Activated CD4-positive, alpha-beta T cell treated with anti-CD3 and anti-CD28 coated beads for 1 hour (primary cell): ENCODE measurements at regions not wholly inside any gene's neighbourhood (a gene's known extent, or its start where the extent isn't known, plus 50 kb on each side); places are given as distances from the start of the nearest gene placed in this dataset.
"Not testable (repeated sequence)": the region's sequence is repeated elsewhere in the genome, so short reads cannot be mapped to it uniquely, and the experiment has no call there.

Experiments
- DNase-seq: peaks from one replicate; pipeline ENCODE4 v3.0.0-alpha.2; 2020

- DNase-seq, result no peak
Observed at GRCh38 chr6:147674099-147674498, 165.6 kb downstream of the SAMD5 start.

DNA sequence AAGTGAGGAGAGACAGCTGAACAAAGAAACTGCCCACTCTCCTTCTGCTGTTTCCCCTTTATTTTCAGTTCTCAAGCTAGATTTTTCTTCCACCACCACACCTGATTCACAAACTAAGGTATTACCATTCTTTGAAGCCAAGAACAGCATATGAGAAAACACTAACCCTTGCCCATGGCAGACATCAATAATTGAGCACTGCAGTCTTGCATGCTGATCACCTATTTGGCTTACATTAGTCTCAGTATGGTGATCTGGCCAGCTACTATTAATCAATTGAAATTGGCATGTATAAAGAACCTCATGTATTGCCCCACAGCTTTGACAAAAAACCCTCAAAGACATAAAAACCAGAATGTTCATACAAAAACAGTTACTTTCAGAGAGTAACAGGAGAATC, 166.3 kb downstream of the SAMD5 start:
- no peak for DNase-seq

DNA sequence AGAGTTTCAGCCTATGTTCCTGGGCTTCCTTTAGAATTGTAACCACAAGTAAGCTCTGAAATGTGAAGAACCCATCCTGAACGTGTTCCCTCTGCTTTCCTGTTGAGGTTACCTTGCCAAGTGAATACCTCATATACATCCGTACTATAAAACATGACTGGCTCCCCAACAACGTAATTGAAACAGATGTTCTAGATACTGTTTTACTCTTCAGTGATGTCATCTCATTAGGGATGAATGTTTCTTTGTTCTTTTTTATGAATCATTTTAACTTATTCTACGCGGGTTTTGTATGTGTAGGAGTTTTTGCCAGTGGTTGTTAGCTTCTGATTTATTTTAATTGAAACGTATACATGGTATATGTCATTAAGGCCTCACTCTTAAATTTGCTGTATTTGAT, 166.8 kb downstream of the SAMD5 start:
- no peak for DNase-seq

DNA sequence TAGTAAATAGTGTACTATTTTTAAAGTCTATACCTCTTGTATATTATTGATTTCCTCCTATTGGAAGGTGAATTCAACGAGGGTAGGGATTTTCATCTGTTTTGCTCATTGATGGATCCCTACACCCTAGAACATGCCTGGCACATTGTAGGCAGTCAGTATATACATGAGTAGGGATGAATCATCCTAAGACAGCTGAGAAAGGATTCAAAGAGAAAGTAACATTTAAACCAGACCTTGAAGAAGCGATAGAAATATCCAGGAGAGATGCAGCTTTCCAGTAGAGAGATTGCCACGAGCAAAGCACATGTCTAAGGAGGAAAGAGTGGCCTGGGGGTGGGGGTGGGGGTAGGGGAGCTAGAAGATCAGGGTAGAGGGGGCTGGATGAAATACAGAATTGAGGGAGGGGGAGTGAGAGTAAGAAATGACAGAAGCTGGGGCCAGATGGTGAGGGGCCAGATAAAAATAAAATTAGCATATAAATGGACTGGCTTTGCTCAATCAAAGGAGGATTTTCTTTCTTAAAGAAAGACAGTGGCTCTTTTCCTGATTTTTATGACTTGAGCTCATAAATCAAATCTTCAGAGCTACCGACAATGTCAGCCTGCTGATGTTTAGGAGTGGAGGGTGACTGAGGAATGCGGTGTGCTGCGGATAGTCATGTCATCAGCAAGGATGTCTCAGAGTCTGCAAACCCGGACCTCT, 168.2 kb downstream of the SAMD5 start:
- no peak for DNase-seq

DNA sequence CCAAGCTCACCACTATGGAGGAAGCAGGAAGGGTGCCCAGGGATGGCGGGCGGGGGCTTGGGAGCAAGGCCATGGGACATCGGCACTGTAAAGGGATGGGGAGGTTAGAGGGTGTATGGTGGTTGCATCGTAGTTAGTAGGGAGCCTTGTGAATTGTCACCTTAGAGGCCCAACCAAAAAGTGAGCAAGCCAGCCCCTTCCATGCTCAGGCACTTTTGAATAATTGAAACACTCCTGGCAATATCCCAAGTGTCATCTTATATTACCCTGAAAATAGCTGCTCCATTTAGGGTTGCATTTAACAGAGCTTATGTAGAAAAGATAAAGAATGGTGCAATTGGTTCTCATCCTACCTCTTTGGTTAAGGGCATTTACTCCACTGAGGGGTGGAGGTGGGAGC, 169.2 kb downstream of the SAMD5 start:
- DNase-seq, result no peak

GRCh38 chr6:147678253-147678652, 169.8 kb downstream of the SAMD5 start:
- no peak for DNase-seq

DNA sequence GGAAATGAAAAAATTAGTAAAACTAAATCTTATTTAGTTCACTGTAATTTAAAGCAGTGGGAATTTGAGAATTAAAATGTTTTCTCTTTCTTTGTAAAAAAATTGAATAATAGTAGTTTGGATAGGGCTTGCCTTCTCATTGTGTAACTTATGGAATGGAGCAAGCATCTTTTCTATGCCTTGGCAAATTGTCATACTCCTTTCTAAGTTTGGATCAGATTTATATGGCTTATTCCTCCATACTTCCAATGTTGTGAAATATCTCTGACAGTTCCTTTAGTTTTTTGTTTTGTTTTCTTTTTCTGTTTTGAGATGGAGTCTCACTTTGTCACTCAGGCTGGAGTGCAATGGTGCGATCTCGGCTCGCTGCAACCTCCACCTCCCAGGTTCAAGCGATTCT, 176.4 kb downstream of the SAMD5 start:
- DNase-seq, result no peak

GRCh38 chr6:147689398-147689797, 180.9 kb downstream of the SAMD5 start:
- no peak for DNase-seq

DNA sequence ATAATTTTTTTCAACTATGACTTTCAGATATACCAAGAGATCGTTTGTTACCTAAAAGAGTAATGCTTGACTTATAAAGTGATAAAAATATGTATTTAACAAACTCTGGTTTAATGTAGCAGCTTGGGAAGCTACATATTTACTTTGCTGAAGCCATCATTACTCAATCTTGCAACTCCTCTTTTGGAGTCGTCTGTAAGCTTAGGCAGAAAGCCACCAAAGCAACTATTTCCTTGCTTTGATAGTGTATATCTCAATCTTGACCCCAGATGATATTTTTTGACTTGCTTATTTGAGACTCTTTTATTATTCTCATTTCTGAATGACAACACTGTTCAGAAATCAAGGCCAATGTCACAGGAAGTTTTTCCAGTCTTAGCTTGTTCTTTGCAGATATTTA, 183.0 kb downstream of the SAMD5 start:
- DNase-seq, result no peak

DNA sequence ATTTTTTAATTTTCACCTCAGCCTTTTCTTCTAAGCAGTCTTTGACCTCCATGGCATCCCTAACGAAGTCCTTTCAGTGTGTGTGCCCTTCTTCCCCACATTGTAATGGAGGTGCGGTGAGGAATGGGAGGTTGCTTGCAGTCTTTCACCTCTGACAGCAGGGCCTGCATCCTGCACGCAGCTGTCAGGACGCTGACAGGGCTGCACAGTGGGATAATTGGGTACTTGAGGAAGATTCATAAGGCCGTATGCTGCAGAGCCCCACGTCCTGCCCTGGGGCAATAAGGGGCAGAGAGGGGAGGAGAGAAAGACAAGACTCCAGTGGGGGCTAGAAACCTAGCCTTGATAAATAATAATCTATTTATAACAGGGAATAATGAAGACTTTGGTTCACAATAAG, 184.7 kb downstream of the SAMD5 start:
- DNase-seq, result no peak

DNA sequence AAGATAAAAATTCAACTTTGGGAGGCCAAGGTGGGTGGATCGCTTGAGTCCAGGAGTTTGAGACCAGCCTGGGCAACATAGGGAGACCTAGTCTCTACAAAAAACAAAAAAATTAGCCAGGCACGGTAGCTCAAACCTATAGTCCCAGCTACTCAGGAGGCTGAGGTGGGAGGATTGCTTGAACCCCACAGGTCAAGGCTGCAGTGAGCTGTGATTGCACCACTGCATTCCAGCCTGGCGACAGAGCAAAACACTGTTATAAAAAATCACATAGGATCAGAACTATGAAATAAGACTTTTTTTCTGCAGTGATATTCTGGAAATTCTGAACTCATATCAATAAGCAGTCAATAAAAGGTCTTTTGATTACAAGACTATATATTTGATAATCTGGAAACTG, 186.1 kb downstream of the SAMD5 start:
- DNase-seq, result not testable (repeated sequence)

DNA sequence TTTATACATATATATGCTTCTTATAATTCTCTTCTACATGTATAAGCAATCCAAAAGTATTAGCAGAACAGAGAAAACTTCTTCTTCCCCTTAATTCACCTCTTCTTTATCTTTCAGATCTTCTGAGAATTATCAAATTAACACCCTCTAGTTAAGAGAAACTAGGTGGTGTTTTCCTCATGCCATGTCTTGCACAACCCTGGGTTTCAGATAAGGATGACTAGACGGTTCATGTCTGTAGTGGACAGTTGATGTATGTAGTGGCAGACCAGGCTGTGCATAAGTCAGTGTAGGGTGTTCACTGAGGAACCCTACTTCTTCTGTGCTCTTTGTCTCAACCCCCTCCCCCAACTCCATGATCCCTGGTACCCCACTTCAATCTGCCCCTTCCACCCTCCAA, 187.3 kb downstream of the SAMD5 start:
- DNase-seq, result no peak

GRCh38 chr6:147699140-147699539, 190.7 kb downstream of the SAMD5 start:
- no peak for DNase-seq

DNA sequence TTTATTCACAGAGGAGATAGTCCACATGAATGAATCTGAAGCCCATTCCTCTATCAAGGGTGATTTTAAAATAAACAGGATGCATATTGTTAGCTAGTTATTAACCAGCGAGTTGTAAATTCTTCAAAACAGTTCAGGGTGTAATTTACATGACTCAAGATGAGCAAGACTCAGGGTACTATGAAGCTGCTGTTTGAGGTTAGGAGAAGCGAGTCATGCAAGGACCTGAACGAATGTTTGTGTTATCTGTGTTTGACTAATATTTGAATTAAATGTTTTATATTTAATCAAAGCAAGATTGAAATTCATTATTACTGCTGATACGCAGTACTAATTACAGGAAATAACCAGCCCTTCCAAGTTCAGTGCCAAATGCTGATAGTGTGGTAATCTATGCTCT, 191.1 kb downstream of the SAMD5 start:
- DNase-seq, result no peak

DNA sequence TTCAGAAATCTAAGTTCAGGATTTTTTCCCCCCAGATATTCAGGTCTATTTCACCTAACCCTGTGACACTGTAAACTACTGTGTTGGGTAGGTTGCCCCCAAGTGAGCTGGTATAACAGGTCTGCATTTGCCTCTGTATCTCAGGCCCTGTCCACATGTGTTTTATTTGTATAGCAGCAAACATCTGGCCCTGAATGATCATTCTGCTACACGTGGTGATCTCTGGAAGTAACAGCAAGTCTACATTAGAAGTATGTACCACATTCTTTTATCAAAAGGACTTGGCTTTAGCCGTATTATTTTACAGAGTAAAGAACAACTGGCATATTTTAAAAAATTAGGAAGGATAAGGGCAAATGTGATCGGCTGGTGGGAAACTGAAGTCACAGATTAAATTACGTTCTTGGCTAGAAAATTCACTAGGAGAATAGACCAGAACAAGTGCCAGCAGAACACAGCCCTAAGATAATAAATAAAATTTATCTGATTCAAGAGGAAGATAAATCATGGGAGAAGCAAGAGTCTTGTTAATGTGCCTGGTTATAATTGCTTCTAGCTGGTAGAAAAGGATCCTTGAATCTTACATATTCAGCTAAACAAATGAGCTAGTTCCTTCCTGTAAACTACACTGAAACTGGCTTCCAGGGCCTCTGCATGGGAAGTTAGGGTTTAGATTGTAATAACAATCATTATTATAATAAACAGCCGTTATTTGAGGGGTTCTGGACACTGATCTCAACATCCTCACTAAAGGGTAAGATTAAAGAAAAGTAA, 192.1 kb downstream of the SAMD5 start:
- DNase-seq, result no peak

GRCh38 chr6:147704691-147705090, 196.2 kb downstream of the SAMD5 start:
- DNase-seq, result no peak

DNA sequence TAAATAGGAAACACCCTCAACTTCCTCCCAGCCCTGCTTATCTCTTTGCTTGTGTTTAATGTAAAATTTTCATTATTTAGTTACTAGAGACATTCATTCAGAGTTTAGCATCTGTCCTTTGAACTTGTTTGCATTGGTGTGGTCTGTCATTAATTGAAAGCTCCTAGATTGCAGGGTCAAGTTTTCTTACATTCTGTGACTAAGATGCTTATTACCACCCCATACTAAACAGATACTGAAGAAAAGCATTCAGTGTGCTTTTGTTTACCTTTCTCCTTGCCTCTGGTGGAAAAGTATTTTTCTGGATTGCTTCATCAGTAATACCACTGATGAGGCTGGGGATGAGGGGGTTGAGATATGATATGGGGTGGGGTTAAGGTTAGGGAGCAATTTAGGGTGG, 199.0 kb downstream of the SAMD5 start:
- no peak for DNase-seq

GRCh38 chr6:147708170-147708569, 199.7 kb downstream of the SAMD5 start:
- DNase-seq, result no peak

DNA sequence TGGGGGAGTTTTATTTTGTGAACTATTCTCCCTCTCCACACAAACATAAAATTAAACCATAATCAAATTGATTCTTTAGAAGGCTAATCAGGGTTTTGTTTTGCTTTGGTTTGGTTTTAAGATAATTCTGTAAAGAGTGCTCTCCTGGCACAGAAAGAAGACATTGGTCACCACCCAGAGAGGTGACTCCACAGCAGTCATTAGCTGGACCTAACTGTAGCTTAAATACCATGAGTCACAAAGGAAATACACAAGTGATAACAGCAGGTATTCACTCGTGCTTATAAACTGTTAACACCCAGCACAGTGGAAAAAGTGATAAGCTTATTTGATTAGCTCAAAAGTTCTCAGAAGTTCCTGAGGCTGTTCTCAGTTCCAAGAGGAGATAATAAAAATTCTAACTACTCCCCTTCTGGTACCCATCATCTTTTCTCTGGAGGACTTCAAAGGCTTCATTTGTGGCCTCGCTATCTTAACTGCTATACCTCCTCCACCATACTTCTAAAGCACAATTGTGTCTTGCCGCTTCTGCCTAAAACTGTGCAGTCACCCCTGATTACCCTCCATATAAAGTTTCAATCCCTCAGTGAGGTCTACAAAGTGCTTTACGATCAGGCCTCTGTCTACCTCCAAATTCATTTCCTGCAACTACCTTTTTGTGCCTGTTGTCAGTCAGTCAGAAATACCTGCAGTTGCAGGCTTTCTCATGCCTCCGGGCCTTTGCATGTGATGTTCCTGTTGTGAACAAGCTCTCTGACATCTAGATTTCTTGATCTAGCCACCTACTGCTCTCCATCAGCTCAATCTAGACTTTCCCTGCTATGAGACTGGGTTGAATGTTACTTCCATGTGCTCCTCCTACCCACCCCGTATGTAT, 201.1 kb downstream of the SAMD5 start:
- no peak for DNase-seq

- no peak for DNase-seq
Observed at GRCh38 chr6:147710890-147711289, 202.4 kb downstream of the SAMD5 start.

DNA sequence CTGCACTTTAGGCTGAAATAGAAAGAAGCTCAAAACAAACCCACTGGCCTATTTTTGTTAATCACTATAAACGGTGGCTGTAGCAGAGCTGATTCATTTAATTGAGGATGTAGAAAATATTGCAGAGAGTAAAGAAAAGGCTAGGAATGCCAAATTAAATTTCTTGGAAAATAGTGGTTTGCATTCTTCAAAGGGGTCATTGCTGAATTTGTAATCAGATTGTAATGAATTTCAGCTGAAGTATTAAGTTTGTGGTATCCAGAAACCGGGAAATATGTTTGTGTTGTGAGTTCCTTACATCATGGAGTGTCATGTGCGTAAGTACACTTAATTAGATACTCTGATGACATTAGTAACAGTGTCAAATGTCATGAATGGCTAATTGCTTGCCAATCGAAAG, 203.0 kb downstream of the SAMD5 start:
- no peak for DNase-seq

DNA sequence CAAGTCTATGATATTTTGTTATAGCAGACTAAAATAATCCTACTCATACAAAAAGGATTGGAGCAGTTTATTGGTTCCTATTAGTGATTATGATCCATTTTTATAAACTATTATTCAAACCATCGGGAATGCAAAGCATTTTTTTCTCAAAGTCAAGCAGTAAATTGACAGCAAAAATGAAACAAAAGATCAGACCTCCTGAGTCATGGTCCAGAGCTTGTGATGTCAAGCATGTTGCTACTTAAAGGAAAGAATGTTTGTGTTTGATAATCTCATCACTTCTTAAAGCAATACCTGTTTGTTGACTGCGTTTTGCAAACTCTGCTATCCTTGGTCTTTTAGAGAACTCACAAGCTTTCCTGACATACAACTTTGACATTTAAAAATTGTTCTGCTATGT, 204.4 kb downstream of the SAMD5 start:
- DNase-seq, result no peak

DNA sequence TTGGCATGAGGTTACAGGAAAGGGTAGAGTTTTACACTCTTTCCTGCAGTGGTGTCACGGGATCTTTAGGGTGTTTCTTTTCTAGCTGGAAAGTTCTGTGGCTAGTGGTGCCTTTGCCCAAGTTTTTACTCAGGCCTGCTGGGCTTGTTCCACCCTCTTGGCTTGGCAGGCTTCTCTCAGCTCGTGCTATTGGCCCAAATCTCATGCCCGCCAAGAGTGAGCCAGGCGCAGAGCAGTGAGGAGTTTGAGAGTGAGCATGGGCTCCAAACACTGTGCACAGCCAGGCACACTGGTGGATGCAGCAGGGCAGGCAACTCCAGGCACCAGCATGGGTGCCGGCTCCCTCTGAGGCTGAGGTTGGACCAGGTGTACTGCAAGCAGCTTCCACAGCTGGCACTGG, 206.5 kb downstream of the SAMD5 start:
- DNase-seq, result no peak

- DNase-seq, result no peak
Observed at GRCh38 chr6:147716434-147716833, 207.9 kb downstream of the SAMD5 start.
